ENCODE measurements at regions not wholly inside any gene's neighbourhood (a gene's known extent, or its start where the extent isn't known, plus 50 kb on each side); places are given as distances from the start of the nearest gene placed in this dataset.
"Not testable (repeated sequence)": the region's sequence is repeated elsewhere in the genome, so short reads cannot be mapped to it uniquely, and the experiment has no call there.

GRCh38 chr13:61508936-61509335, 93.3 kb upstream of the PCDH20 start:
- no peak for DNase-seq (ENCODE audit: low spot score)

GRCh38 chr13:61500176-61500575, 84.5 kb upstream of the PCDH20 start:
- DNase-seq (ENCODE audit: low spot score): no peak

GRCh38 chr13:61495648-61496047, 80.0 kb upstream of the PCDH20 start:
- no peak for DNase-seq (ENCODE audit: low spot score)

- not testable (repeated sequence) for DNase-seq (ENCODE audit: low spot score)
These were observed 77.9 kb upstream of the PCDH20 start for GRCh38 chr13:61493556-61493955.

GRCh38 chr13:61486496-61486895, 70.8 kb upstream of the PCDH20 start:
- no peak for DNase-seq (ENCODE audit: low spot score)

- no peak for DNase-seq (ENCODE audit: low spot score)
These were observed 69.6 kb upstream of the PCDH20 start for GRCh38 chr13:61485128-61485765.

GRCh38 chr13:61477619-61478018, 62.0 kb upstream of the PCDH20 start:
- DNase-seq (ENCODE audit: low spot score): no peak

- DNase-seq (ENCODE audit: low spot score): no peak
These were observed 55.1 kb upstream of the PCDH20 start for GRCh38 chr13:61470786-61471185.

GRCh38 chr13:61466280-61466679, 50.6 kb upstream of the PCDH20 start:
- peak; percentile 5 for DNase-seq (ENCODE audit: low spot score)
